ENCODE measurements at regions not wholly inside any gene's neighbourhood (a gene's known extent, or its start where the extent isn't known, plus 50 kb on each side); places are given as distances from the start of the nearest gene placed in this dataset.

- TF ChIP-seq, protein P1, sequence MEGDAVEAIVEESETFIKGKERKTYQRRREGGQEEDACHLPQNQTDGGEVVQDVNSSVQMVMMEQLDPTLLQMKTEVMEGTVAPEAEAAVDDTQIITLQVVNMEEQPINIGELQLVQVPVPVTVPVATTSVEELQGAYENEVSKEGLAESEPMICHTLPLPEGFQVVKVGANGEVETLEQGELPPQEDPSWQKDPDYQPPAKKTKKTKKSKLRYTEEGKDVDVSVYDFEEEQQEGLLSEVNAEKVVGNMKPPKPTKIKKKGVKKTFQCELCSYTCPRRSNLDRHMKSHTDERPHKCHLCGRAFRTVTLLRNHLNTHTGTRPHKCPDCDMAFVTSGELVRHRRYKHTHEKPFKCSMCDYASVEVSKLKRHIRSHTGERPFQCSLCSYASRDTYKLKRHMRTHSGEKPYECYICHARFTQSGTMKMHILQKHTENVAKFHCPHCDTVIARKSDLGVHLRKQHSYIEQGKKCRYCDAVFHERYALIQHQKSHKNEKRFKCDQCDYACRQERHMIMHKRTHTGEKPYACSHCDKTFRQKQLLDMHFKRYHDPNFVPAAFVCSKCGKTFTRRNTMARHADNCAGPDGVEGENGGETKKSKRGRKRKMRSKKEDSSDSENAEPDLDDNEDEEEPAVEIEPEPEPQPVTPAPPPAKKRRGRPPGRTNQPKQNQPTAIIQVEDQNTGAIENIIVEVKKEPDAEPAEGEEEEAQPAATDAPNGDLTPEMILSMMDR (conservative IDR thresholded peaks at IDR 0.05; ENCODE audit: low read depth, low read length), result no peak
- TF ChIP-seq EZH2 (IDR thresholded peaks at IDR 0.05; ENCODE audit: borderline replicate concordance, low read depth, low read length, poor library complexity, severe bottlenecking), result no peak
Observed at GRCh38 chr5:110880413-110880812, 141.6 kb downstream of the SLC25A46 start.
